Loucy (cell line): ENCODE measurements at regions not wholly inside any gene's neighbourhood (a gene's known extent, or its start where the extent isn't known, plus 50 kb on each side); places are given as distances from the start of the nearest gene placed in this dataset.

ENCODE experiments used
- EZH2phosphoT487 ChIP-seq: fragments of 200-600 bp; IDR thresholded peaks from 2 replicates; pipeline ENCODE4 v1.6.1; 2018; ENCODE audit warnings: antibody characterized with exemption, mild to moderate bottlenecking, moderate library complexity, borderline replicate concordance
- TF ChIP-seq, protein P1 (sequence below): fragments of 200-600 bp; sonication (generic); conservative IDR thresholded peaks from 2 replicates; pipeline ENCODE4 v1.5.1; 2014; ENCODE audit warnings: mild to moderate bottlenecking, antibody characterized with exemption, low read length

DNA sequence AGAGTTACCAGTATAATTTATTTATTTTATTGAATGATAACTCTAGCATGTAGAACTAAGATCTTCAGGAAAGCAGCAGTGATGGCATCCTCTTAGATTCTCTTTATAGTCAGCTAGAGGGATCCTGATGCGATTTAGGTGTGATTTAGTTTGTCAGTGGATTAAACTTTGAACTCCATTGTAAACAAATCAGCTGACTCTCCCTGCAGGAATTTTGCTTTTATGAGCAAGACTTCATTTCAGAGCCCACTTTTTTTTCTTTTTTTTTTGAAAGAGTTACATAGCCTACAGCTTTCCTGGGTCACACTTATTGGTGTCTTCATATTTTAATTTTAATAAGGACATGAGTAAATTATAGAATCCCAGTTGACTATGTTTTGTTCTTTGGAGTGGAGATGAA is 93.8 kb upstream of the SEMA6A start:
- TF ChIP-seq, protein P1, sequence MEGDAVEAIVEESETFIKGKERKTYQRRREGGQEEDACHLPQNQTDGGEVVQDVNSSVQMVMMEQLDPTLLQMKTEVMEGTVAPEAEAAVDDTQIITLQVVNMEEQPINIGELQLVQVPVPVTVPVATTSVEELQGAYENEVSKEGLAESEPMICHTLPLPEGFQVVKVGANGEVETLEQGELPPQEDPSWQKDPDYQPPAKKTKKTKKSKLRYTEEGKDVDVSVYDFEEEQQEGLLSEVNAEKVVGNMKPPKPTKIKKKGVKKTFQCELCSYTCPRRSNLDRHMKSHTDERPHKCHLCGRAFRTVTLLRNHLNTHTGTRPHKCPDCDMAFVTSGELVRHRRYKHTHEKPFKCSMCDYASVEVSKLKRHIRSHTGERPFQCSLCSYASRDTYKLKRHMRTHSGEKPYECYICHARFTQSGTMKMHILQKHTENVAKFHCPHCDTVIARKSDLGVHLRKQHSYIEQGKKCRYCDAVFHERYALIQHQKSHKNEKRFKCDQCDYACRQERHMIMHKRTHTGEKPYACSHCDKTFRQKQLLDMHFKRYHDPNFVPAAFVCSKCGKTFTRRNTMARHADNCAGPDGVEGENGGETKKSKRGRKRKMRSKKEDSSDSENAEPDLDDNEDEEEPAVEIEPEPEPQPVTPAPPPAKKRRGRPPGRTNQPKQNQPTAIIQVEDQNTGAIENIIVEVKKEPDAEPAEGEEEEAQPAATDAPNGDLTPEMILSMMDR: no peak
- no peak for TF ChIP-seq EZH2phosphoT487
